Central memory CD8-positive, alpha-beta T cell (primary cell): ENCODE measurements at regions not wholly inside any gene's neighbourhood (a gene's known extent, or its start where the extent isn't known, plus 50 kb on each side); places are given as distances from the start of the nearest gene placed in this dataset.
A peak's percentile ranks its signal among the peaks of the same experiment; 100 is the strongest.

Experiments used
- ATAC-seq: fragments of 150-1000 bp; cut with Tn5 transposase; replicated peaks from 2 replicates; pipeline ENCODE4 v1.10.0; 2022; ENCODE audit warnings: mild to moderate bottlenecking, moderate FRiP score, moderate number of reproducible peaks; ENCODE audit not compliant: poor library complexity, severe bottlenecking; ENCODE audit errors: extremely low read depth
- DNase-seq, 2 donors: peaks; one replicate each; pipeline ENCODE4 v3.0.0; 2021; ENCODE audit warnings: low spot score in 2 of 2
- H3K27ac Mint-ChIP-seq: one replicate; pipeline ENCODE4 v1.8.0; 2022; ENCODE audit warnings: low read depth, mild to moderate bottlenecking, moderate library complexity, mixed read lengths
- H3K27me3 Mint-ChIP-seq: one replicate; pipeline ENCODE4 v1.8.0; 2022; ENCODE audit warnings: mixed read lengths
- H3K36me3 Mint-ChIP-seq: one replicate; pipeline ENCODE4 v1.8.0; 2022; ENCODE audit warnings: mild to moderate bottlenecking, moderate library complexity, mixed read lengths; ENCODE audit not compliant: insufficient read depth
- H3K4me1 Mint-ChIP-seq: one replicate; pipeline ENCODE4 v1.8.0; 2022; ENCODE audit warnings: mixed read lengths
- H3K4me3 Mint-ChIP-seq: one replicate; pipeline ENCODE4 v1.8.0; 2022; ENCODE audit warnings: mild to moderate bottlenecking, moderate library complexity, mixed read lengths
- H3K9me3 Mint-ChIP-seq: one replicate; pipeline ENCODE4 v1.8.0; 2022; ENCODE audit warnings: mixed read lengths

- H3K27me3 Mint-ChIP-seq, result no peaks in the 10 kb centered on the region
- H3K4me1 Mint-ChIP-seq, result no peaks in the 10 kb centered on the region
- H3K9me3 Mint-ChIP-seq, result peaks cover 7% of the 10 kb centered on the region
- no peak for ATAC-seq
- no peak for DNase-seq
- no peak overlapping the region for H3K4me3 Mint-ChIP-seq
- no peak overlapping the region for H3K27ac Mint-ChIP-seq
- H3K36me3 Mint-ChIP-seq, result no peaks in the 10 kb centered on the region
Measured at GRCh38 chr10:130230036-130230435, 93.8 kb downstream of the GLRX3 start.

- ATAC-seq (no peak), DNase-seq (no peak)
- H3K4me3 Mint-ChIP-seq, result no peak overlapping the region
- H3K27me3 Mint-ChIP-seq, result no peaks in the 10 kb centered on the region
- no peak overlapping the region for H3K27ac Mint-ChIP-seq
- H3K36me3 Mint-ChIP-seq, result no peaks in the 10 kb centered on the region
- peaks cover 7% of the 10 kb centered on the region for H3K9me3 Mint-ChIP-seq
- no peaks in the 10 kb centered on the region for H3K4me1 Mint-ChIP-seq
Measured at GRCh38 chr10:130230611-130231010, 94.4 kb downstream of the GLRX3 start.

GRCh38 chr10:130231251-130231741 lies 95.1 kb downstream of the GLRX3 start:
- Mint-ChIP-seq H3K4me1 (no peaks in the 10 kb centered on the region), H3K27ac (no peak overlapping the region), H3K27me3 (no peaks in the 10 kb centered on the region), H3K9me3 (peaks cover 7% of the 10 kb centered on the region), H3K36me3 (no peaks in the 10 kb centered on the region), H3K4me3 (no peak overlapping the region)
- no peak for DNase-seq
- ATAC-seq, result no peak

- Mint-ChIP-seq H3K27ac (no peak overlapping the region), H3K4me1 (no peaks in the 10 kb centered on the region)
Measured at GRCh38 chr10:130232166-130233034, 96.2 kb downstream of the GLRX3 start.

GRCh38 chr10:130233035-130233360 lies 96.8 kb downstream of the GLRX3 start:
- DNase-seq, result no peak
- Mint-ChIP-seq H3K36me3 (no peaks in the 10 kb centered on the region), H3K4me1 (no peaks in the 10 kb centered on the region), H3K27ac (no peak overlapping the region), H3K4me3 (no peak overlapping the region), H3K9me3 (no peaks in the 10 kb centered on the region), H3K27me3 (no peaks in the 10 kb centered on the region)
- no peak for ATAC-seq

More at GRCh38 chr10:130232166-130233034, 96.2 kb downstream of the GLRX3 start:
- no peak for DNase-seq
- Mint-ChIP-seq H3K36me3 (no peaks in the 10 kb centered on the region), H3K9me3 (peaks cover 5% of the 10 kb centered on the region), H3K27me3 (no peaks in the 10 kb centered on the region), H3K4me3 (no peak overlapping the region)
- ATAC-seq, result no peak

GRCh38 chr10:130233426-130233825 lies 97.2 kb downstream of the GLRX3 start:
- Mint-ChIP-seq H3K27me3 (no peaks in the 10 kb centered on the region), H3K27ac (no peak overlapping the region), H3K4me1 (no peaks in the 10 kb centered on the region), H3K9me3 (no peaks in the 10 kb centered on the region), H3K36me3 (no peaks in the 10 kb centered on the region), H3K4me3 (no peak overlapping the region)
- no peak for DNase-seq
- no peak for ATAC-seq

- Mint-ChIP-seq H3K9me3 (no peaks in the 10 kb centered on the region), H3K36me3 (no peaks in the 10 kb centered on the region), H3K27ac (no peak overlapping the region), H3K4me3 (no peak overlapping the region), H3K4me1 (no peaks in the 10 kb centered on the region), H3K27me3 (no peaks in the 10 kb centered on the region)
- no peak for ATAC-seq
- no peak for DNase-seq
Measured at GRCh38 chr10:130234171-130234965, 98.2 kb downstream of the GLRX3 start.

GRCh38 chr10:130236711-130237110 lies 100.5 kb downstream of the GLRX3 start:
- Mint-ChIP-seq H3K4me3 (no peak overlapping the region), H3K9me3 (peaks cover 14% of the 10 kb centered on the region), H3K4me1 (no peaks in the 10 kb centered on the region), H3K27me3 (peaks cover 19% of the 10 kb centered on the region), H3K36me3 (no peaks in the 10 kb centered on the region), H3K27ac (no peak overlapping the region)
- DNase-seq, result no peak
- no peak for ATAC-seq

- DNase-seq, result no peak
- Mint-ChIP-seq H3K4me1 (peaks cover 21% of the 10 kb centered on the region), H3K27ac (no peak overlapping the region), H3K36me3 (no peaks in the 10 kb centered on the region), H3K27me3 (peaks cover 45% of the 10 kb centered on the region), H3K4me3 (no peak overlapping the region), H3K9me3 (peaks cover 16% of the 10 kb centered on the region)
- ATAC-seq, result no peak
Measured at GRCh38 chr10:130240409-130240808, 104.2 kb downstream of the GLRX3 start.

- H3K4me1 Mint-ChIP-seq, result peaks cover 21% of the 10 kb centered on the region
- H3K9me3 Mint-ChIP-seq, result peaks cover 16% of the 10 kb centered on the region
- ATAC-seq, result no peak
- H3K27me3 Mint-ChIP-seq, result peaks cover 64% of the 10 kb centered on the region
- no peaks in the 10 kb centered on the region for H3K36me3 Mint-ChIP-seq
- DNase-seq, result no peak
- no peak overlapping the region for H3K27ac Mint-ChIP-seq
- H3K4me3 Mint-ChIP-seq, result no peak overlapping the region
Measured at GRCh38 chr10:130242513-130242912, 106.3 kb downstream of the GLRX3 start.

GRCh38 chr10:130243015-130243414 lies 106.8 kb downstream of the GLRX3 start:
- no peaks in the 10 kb centered on the region for H3K36me3 Mint-ChIP-seq
- H3K4me3 Mint-ChIP-seq, result peak overlapping the region; percentile 14
- H3K27ac Mint-ChIP-seq, result no peak overlapping the region
- peaks cover 64% of the 10 kb centered on the region for H3K27me3 Mint-ChIP-seq
- H3K4me1 Mint-ChIP-seq, result peaks cover 21% of the 10 kb centered on the region
- peaks cover 16% of the 10 kb centered on the region for H3K9me3 Mint-ChIP-seq
- no peak for ATAC-seq
- no peak for DNase-seq

GRCh38 chr10:130244031-130244927 lies 108.1 kb downstream of the GLRX3 start:
- Mint-ChIP-seq H3K27ac (no peak overlapping the region), H3K36me3 (no peaks in the 10 kb centered on the region)

More at GRCh38 chr10:130244031-130244927, 108.1 kb downstream of the GLRX3 start:
- Mint-ChIP-seq H3K4me3 (no peak overlapping the region), H3K9me3 (peaks cover 16% of the 10 kb centered on the region), H3K27me3 (peaks cover 64% of the 10 kb centered on the region), H3K4me1 (peaks cover 21% of the 10 kb centered on the region)
- ATAC-seq (no peak), DNase-seq (no peak)
